Endothelial cell of umbilical vein (primary cell): ENCODE measurements at regions not wholly inside any gene's neighbourhood (a gene's known extent, or its start where the extent isn't known, plus 50 kb on each side); places are given as distances from the start of the nearest gene placed in this dataset.

Experiments
- BruUV-seq: library from RNA; stranded (reverse); fragments of 400-500 nt; replicated peaks from 2 replicates; lab custom pipeline; 2021; lab: Mats Ljungman, UMichigan
- CTCF ChIA-PET: fragments of 300-600, 350-600 bp; sonication (Branson Sonifier 250); formaldehyde crosslinking; loops from one replicate; lab custom pipeline; 2021; ENCODE audit warnings: antibody characterized with exemption, inconsistent platforms; lab: Charles Lee
- POLR2A ChIA-PET: fragments of 300-600, 350-600 bp; sonication (Branson Sonifier 250); formaldehyde crosslinking; loops from one replicate; lab custom pipeline; 2021; ENCODE audit warnings: antibody characterized with exemption, inconsistent platforms; lab: Charles Lee
- DNase-seq: peaks from one replicate; pipeline ENCODE4 v3.0.0-alpha.2; 2011; ENCODE audit warnings: low read depth, low spot score
- FAIRE-seq: peaks from 2 replicates; lab custom pipeline; 2011; peaks lifted over from hg19 to GRCh38; lab: Jason Lieb, UNC
- H2AFZ ChIP-seq: 2 replicates; pipeline ENCODE4 v1.6.0; 2012; ENCODE audit warnings: low read depth, low read length, control low read depth, inconsistent platforms
- H3K27ac ChIP-seq: 2 replicates; pipeline ENCODE4 v1.5.1; 2011; ENCODE audit warnings: low read depth, mild to moderate bottlenecking, control low read depth, low read length, moderate library complexity; ENCODE audit not compliant: insufficient read depth
- H3K27me3 ChIP-seq, 2 experiments: 2 replicates each; pipeline versions ENCODE4 v1.6.0 to v1.6.1; 2011; ENCODE audit warnings: low read length in 2 of 2, mixed read lengths in 1 of 2; ENCODE audit not compliant: control insufficient read depth in 2 of 2, insufficient read depth in 2 of 2
- H3K36me3 ChIP-seq, 2 experiments: 2 replicates in 1 of 2; 3 replicates in 1 of 2; pipeline ENCODE4 v1.5.1; 2011; ENCODE audit warnings: low read length in 2 of 2, mild to moderate bottlenecking in 1 of 2, moderate library complexity in 1 of 2; ENCODE audit not compliant: control insufficient read depth in 2 of 2, insufficient read depth in 2 of 2; ENCODE audit errors: extremely low read depth in 1 of 2
- H3K4me1 ChIP-seq: 3 replicates; pipeline ENCODE4 v1.5.1; 2011; ENCODE audit warnings: mild to moderate bottlenecking, low read length; ENCODE audit not compliant: control insufficient read depth, insufficient read depth; ENCODE audit errors: extremely low read depth
- H3K4me2 ChIP-seq: 2 replicates; pipeline ENCODE4 v1.6.1; 2011; ENCODE audit warnings: low read length, control low read depth, mixed read lengths; ENCODE audit not compliant: insufficient read depth
- H3K4me3 ChIP-seq, 3 experiments: fragments of 200-600 bp in 1 of 3; sonication (generic), shearing (Covaris generic) in 1 of 3; replicated peaks in 1 of 3; 2 replicates each; pipeline ENCODE4 v1.5.1; 2011 to 2016; ENCODE audit warnings: control low read depth in 3 of 3, low read length in 3 of 3, mild to moderate bottlenecking in 2 of 3, inconsistent platforms in 1 of 3, low read depth in 1 of 3, moderate library complexity in 1 of 3; ENCODE audit not compliant: insufficient read depth in 1 of 3
- H3K79me2 ChIP-seq: 2 replicates; pipeline ENCODE4 v1.6.0; 2012; ENCODE audit warnings: low read length, inconsistent platforms; ENCODE audit not compliant: control insufficient read depth, insufficient read depth
- H3K9ac ChIP-seq: replicated peaks from 2 replicates; pipeline ENCODE3; 2011; ENCODE audit warnings: low read length, control low read depth; ENCODE audit not compliant: insufficient read depth; ENCODE audit errors: extremely low read depth
- H3K9me1 ChIP-seq: replicated peaks from 3 replicates; pipeline ENCODE4 v1.6.0; 2011; ENCODE audit warnings: mild to moderate bottlenecking, low read length; ENCODE audit not compliant: control insufficient read depth, insufficient read depth; ENCODE audit errors: extremely low read depth
- H3K9me3 ChIP-seq: replicated peaks from 2 replicates; pipeline ENCODE4 v1.5.1; 2012; ENCODE audit warnings: low read length, inconsistent platforms; ENCODE audit not compliant: control insufficient read depth, insufficient read depth
- H4K20me1 ChIP-seq: replicated peaks from 2 replicates; pipeline ENCODE3; 2011; ENCODE audit warnings: mild to moderate bottlenecking, low read length; ENCODE audit not compliant: control insufficient read depth, insufficient read depth; ENCODE audit errors: extremely low read depth
- CTCF ChIP-seq, 2 donors: IDR thresholded peaks; 1 replicate in 1 of 2; 2 replicates in 1 of 2; pipeline ENCODE4 v1.5.1; 2011; ENCODE audit warnings: low read length in 2 of 2, mild to moderate bottlenecking in 2 of 2, moderate library complexity in 2 of 2, control low read depth in 1 of 2, inconsistent platforms in 1 of 2, low read depth in 1 of 2; ENCODE audit not compliant: insufficient read depth in 1 of 2; ENCODE audit errors: extremely low read depth in 1 of 2
- EZH2 ChIP-seq: IDR thresholded peaks from 2 replicates; pipeline ENCODE4 v1.6.1; 2012; ENCODE audit warnings: borderline replicate concordance, low read depth, mild to moderate bottlenecking, moderate library complexity, low read length, inconsistent platforms; ENCODE audit not compliant: severe bottlenecking
- FOS ChIP-seq: IDR thresholded peaks from 2 replicates; pipeline ENCODE4 v1.6.1; 2011; ENCODE audit warnings: mild to moderate bottlenecking, low read length, moderate library complexity, borderline replicate concordance; ENCODE audit not compliant: insufficient read depth
- GATA2 ChIP-seq: IDR thresholded peaks from 2 replicates; pipeline ENCODE4 v1.7.0; 2011; ENCODE audit warnings: low read depth, mild to moderate bottlenecking, moderate library complexity, mixed read lengths, low read length; ENCODE audit not compliant: insufficient read length, insufficient read depth
- JUN ChIP-seq: IDR thresholded peaks from 2 replicates; pipeline ENCODE4 v1.6.1; 2011; ENCODE audit warnings: borderline replicate concordance, low read depth; ENCODE audit not compliant: insufficient read length, insufficient read depth
- MAX ChIP-seq: IDR thresholded peaks from 2 replicates; pipeline ENCODE4 v1.6.1; 2011; ENCODE audit not compliant: insufficient read depth, insufficient read length
- MYC ChIP-seq: IDR thresholded peaks from one replicate; pipeline ENCODE4 v1.6.1; 2011; ENCODE audit warnings: mild to moderate bottlenecking, low read depth, low read length
- POLR2A ChIP-seq: IDR thresholded peaks from 2 replicates; pipeline ENCODE4 v1.6.1; 2012; ENCODE audit warnings: low read depth, mild to moderate bottlenecking, control low read depth, low read length
- POLR2AphosphoS5 ChIP-seq: IDR thresholded peaks from 2 replicates; pipeline ENCODE4 v1.6.1; 2012; ENCODE audit warnings: low read depth, mild to moderate bottlenecking, control low read depth, low read length, moderate library complexity; ENCODE audit not compliant: insufficient read depth
- dilution Hi-C: fragments of 300-500 bp; cut with MboI; formaldehyde crosslinking; loops from one replicate; pipeline ENCODE4 v1.15.0; 2019; ENCODE audit warnings: low sequenced_read_pairs; ENCODE audit not compliant: extremely low pct_ligation_motif_present
- intact Hi-C: fragments of 100-400 bp; cut with micrococcal nuclease; formaldehyde crosslinking; loops from one replicate; pipeline ENCODE4 v1.10.0; 2022

GRCh38 chr2:4962419-4962818 is 729.8 kb upstream of the SOX11 start:
- Histone ChIP-seq H3K27ac (no peak overlapping the region), H3K4me1 (no peaks in the 10 kb centered on the region), H3K9ac (no peak overlapping the region), H3K36me3 (no peaks in the 10 kb centered on the region), H3K9me1 (no peaks in the 10 kb centered on the region), H3K4me2 (no peak overlapping the region), H3K9me3 (no peaks in the 10 kb centered on the region), H2AFZ (no peak overlapping the region), H4K20me1 (no peaks in the 10 kb centered on the region), H3K79me2 (no peaks in the 10 kb centered on the region), H3K27me3 (no peaks in the 10 kb centered on the region), H3K4me3 (no peak overlapping the region)
- DNase-seq: no peak
- ChIA-PET POLR2A (no interaction called here), CTCF (no interaction called here)
- no TSS peak for BruUV-seq
- dilution Hi-C loops: no loop called here
- TF ChIP-seq POLR2A (no peak), GATA2 (no peak), EZH2 (no peak), JUN (no peak), MAX (no peak), FOS (no peak), CTCF (IDR thresholded peaks at IDR 0.05; ENCODE audit: extremely low read depth in 1 of 2, insufficient read depth in 1 of 2, low read depth in 1 of 2, low read length in 2 of 2) (no peak), POLR2AphosphoS5 (no peak), MYC (no peak)
- no peak for FAIRE-seq
- intact Hi-C loops: no loop called here
